HG03045 (cell line): ENCODE measurements at regions not wholly inside any gene's neighbourhood (a gene's known extent, or its start where the extent isn't known, plus 50 kb on each side); places are given as distances from the start of the nearest gene placed in this dataset.

Source experiments
- ATAC-seq: cut with Tn5 transposase; IDR thresholded peaks from one replicate; pipeline ENCODE4 v1.9.1; 2021; ENCODE audit warnings: mild to moderate bottlenecking, moderate library complexity; ENCODE audit not compliant: unreplicated experiment

GRCh38 chr2:67950018-67950417 is 112.8 kb downstream of the C1D start:
- no peak for ATAC-seq

DNA sequence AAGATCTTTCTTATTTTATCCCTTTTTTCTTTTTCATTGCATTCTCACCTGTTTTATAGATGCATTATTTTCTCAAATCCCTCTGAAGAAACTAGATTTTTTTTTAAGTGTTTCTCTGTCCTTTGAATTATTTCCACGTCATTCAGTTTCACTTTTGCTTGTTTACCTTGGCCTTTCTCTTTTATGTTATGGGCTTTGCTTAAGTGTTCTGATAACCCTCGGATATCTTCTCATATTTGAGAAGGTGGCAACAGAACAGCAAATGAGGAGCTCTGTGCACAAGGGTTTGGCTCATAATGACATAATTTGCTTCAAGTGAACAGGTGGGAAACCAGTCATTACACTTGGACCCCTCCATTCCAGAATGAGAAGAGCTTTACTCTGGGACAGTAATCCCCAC is 111.9 kb downstream of the C1D start:
- ATAC-seq, result no peak

GRCh38 chr2:67952066-67952465 is 110.7 kb downstream of the C1D start:
- ATAC-seq, result no peak

GRCh38 chr2:67954093-67954748 is 108.6 kb downstream of the C1D start:
- no peak for ATAC-seq

- ATAC-seq, result no peak
These were observed 106.8 kb downstream of the C1D start for GRCh38 chr2:67955748-67956603.

DNA sequence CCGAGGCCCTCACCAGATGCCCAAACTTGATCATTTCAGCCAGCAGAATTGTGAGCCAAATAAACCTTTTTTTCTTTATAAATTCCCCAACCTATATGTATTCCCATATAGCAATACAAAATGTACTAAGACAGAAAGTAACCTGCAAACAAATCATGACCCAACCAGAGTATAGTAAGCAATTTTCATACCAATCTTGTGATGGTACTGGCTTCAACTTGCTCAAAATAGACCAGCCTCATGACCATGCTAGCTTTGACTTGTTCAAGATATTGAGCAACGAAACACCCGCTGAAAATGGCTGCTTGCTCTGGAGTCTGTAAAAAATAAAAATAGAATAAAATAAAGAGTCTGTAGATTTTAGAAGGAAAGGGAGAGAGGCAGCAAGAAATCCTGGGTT is 97.6 kb downstream of the C1D start:
- no peak for ATAC-seq

DNA sequence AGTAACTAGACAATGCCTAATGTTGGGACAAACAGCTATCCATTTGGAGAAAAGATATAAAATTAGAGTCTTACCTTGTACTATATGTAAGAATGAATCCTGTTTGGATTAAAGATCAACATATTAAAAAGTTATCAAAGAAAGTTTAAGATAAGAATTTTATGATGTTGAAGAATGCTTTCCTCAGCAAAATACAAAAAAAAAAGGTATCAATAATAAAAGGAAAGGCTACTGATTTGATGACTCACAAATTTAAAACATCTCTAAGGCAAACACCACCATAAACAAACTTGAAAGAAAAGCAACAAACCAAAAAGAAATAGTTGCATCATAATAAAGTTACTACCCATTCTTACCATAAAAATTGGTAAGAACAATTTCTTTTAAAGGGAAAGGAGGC is 92.7 kb downstream of the C1D start:
- no peak for ATAC-seq

GRCh38 chr2:67970542-67970941 is 92.3 kb downstream of the C1D start:
- ATAC-seq, result no peak

GRCh38 chr2:67974559-67975430 is 88.0 kb downstream of the C1D start:
- ATAC-seq, result no peak

DNA sequence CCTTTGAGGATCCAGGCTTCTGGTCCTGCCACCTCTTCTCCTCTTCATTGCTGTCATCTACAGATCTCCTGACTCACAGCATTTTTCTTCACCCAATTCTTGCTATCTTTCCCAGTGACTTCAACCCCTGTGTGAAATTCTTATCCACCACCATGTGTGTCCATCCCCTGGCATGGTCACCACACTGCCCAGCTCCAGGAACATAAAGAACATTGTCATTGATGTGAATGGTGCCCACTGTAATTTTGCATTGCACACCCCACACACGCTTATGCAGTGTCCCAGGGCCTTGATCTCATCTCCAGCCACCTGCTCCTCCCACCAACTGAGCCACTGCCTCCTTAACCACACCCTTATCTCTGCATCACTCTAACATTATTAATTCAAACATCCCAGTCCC is 85.3 kb downstream of the C1D start:
- no peak for ATAC-seq

DNA sequence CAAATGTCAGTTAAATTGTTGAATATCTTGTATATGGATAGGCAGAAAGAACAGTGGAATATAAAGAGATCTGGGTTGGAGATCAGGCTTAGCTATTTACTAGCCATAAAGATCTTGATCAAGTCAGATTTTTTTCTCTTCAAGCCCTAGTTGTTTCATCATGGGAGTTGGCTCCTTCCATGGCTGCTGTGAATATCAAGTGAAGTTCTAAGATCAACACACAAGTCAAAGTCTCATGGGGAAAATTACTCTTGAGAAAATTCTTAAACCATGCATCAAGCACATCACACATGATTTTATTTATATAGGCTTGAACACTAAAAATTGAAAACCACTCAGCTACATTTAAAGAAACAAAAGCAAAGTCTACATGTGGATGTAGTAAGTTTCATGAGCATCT is 79.8 kb downstream of the C1D start:
- no peak for ATAC-seq

DNA sequence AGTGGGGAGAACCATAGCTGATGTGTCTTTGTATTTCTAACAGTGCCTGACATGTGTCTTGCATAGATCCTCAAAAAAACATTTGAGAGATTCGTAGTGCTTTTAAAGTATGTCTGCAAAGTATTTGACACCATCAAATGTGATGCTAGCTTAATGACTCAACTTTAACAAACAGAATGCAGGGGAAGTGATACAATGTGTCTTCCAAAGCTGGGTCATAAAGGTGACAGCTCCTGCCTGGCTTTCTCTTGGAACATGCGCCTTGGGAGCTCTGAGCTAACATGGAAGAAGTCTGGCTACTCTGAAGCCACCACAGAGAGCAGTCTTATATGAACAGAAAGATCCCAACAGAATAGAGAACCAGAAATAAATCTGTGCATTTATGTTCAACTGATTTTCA is 78.2 kb downstream of the C1D start:
- ATAC-seq, result no peak

GRCh38 chr2:67985586-67985985 is 77.2 kb downstream of the C1D start:
- no peak for ATAC-seq

GRCh38 chr2:67986258-67986657 is 76.5 kb downstream of the C1D start:
- ATAC-seq, result no peak
